Hematopoietic multipotent progenitor cell treated with erythropoietin and hydrocortisone succinate and interleukin-3 and kit ligand, for 6 days (in vitro differentiated cells): ENCODE measurements at regions not wholly inside any gene's neighbourhood (a gene's known extent, or its start where the extent isn't known, plus 50 kb on each side); places are given as distances from the start of the nearest gene placed in this dataset.
"Not testable (repeated sequence)": the region's sequence is repeated elsewhere in the genome, so short reads cannot be mapped to it uniquely, and the experiment has no call there.

Source experiments
- DNase-seq: peaks from one replicate; pipeline ENCODE4 v3.0.0-alpha.2; 2015

GRCh38 chr4:189128341-189128740 is 812.3 kb upstream of the FRG1 start:
- no peak for DNase-seq

GRCh38 chr4:189129044-189129694 is 811.5 kb upstream of the FRG1 start:
- DNase-seq, result no peak

DNA sequence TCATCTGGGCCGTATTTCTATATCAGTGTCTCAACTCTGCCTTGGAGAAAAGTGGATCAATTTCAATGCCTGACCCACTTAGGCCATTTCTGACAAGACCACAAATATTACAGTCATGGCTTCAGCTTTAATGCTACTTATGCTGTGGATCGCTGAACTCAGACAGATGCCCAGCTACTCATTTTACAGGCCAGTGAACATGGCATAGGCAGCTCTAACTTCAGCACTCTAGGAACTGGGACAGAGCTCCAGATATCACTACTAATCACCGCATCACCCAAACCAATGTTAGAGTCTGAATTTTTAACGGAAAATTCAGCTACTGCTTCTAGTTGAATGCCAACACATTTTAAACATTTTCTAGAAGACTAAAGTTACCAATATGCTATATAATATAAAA is 809.6 kb upstream of the FRG1 start:
- DNase-seq, result no peak

DNA sequence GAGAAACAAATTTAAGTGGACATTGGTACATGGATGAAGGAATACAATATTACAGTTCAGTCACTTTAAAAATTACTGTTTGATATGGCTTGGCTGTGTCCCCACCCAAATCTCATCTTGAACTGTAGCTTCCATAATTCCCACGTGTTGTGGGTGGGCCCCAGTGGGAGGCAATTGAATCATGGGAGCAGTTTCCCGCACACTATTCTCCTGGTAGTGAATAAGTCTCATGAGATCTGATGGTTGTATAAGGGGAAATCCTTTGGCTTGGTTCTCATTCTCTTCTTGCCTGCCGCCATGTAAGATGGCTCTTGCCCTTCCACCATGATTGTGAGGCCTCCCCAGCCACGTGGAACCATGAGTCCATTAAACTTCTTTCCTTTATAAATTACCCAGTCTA is 804.2 kb upstream of the FRG1 start:
- no peak for DNase-seq

DNA sequence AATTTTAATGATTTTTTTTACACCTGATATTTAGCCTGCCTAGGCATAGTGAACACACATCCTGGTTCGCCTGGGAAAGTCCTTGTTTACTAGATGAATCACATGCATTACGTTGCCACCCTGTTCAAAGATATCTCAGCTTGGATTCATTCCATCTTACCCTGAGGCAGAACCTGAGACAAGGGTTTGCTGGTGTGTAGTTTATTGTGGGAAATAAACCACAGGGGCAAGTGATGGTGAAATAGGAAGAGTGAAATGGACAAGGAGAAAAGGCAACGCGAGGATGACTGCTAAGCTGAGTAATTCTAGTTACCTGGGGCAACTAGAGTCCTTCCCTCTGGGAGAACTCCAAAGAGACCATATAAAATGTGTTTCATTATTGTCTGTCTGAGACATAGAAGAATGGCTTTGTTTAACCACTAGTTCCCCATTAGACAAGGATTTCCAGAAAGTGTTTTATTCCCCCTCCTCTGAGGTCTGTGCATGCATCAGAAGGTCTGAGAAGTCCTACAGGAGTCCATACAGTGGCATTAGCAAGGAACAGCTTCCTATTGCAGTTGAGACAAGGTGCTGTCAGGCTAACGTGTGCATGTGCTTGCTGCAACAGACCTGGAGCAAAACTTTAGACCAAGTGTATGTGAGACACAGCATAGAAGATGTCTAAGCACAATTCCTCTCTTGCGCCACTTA is 797.3 kb upstream of the FRG1 start:
- no peak for DNase-seq

- no peak for DNase-seq
Observed at GRCh38 chr4:189147005-189147929, 793.4 kb upstream of the FRG1 start.

- DNase-seq, result not testable (repeated sequence)
Observed at GRCh38 chr4:189155083-189155482, 785.6 kb upstream of the FRG1 start.

GRCh38 chr4:189162073-189162789 is 778.4 kb upstream of the FRG1 start:
- no peak for DNase-seq

DNA sequence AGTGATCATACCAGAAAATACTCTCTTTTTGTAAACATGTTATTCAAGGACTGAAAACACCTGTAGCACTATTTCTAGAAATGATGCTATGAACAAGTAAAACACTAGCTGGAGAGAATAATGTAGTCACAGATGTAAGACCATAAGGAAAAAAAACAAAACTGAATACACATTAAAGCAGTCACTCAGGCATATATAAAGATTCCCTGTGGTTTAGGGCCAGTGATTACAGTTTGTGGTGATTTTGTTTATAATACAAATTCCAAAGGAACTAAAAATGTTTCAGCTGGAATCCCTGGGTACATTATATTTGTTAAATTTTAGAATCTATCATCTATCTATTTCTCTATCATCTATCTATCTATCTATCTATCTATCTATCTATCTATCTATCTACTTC is 777.8 kb upstream of the FRG1 start:
- DNase-seq, result no peak

DNA sequence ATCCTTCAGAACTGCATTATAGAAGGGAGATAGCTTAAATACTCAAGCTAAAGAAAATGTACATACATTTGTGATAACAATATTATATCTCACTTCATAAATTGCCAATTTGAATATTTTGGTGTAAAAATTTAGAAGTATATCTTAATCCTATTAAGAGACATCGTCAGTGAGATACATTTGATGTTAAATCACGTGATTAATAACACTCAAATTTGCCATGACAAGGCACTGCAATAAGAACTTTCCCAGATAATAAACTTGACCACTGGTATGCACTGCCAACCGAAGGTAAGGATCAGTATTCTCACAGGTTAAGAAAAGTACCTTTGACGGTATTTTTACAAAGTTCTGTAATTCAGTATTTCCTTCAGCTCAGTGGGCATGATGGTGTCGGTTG is 764.7 kb upstream of the FRG1 start:
- DNase-seq, result no peak

DNA sequence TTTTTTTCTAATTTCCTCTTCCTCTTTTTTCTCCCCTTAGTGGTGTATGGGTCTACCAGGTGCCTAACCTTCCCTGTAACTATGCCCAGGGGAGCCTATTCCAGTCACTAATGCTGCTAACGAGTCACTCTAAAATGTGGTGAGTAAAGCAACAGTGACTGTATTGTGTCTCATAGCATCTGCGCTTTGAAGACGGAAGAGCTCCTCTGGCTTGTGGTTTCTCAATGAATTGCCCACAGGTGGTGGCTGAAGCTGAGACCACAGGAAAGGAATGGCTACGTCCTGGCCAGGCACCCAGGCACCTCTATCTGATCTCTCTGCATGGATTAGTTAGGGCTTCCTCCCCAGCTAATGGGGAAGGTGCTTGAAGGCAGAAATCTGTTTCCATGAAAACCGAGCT is 763.5 kb upstream of the FRG1 start:
- no peak for DNase-seq

DNA sequence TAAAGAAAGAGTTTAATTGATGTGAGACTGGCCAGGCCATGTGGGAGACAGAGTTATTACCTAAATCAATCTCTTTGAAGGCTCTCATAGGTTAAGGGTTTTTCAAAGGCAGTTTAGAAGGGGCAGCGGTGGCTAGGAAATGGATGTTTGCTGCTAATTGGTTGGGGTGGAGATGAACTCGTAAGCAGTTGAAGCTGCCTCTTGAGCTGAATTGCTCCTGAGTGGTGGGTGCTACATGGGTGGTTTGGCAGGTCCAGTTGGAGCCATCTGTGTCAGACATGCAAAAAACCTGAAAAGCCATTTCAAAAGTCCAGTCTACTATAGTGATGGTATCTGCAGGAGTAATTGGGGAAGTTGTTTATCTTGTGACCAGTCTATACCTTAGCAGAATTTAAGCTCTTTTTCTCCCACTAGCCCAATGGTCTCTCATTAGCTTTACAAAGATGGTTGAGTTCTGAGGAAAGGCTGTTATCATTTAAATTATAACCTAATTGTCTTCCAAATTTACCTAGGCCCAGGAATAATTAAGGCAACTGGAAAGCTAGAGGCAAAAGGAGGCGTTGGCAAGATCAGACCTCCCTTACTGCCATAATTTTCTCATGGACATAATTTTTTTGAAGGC is 762.4 kb upstream of the FRG1 start:
- no peak for DNase-seq

- no peak for DNase-seq
Observed at GRCh38 chr4:189185810-189186432, 754.8 kb upstream of the FRG1 start.

DNA sequence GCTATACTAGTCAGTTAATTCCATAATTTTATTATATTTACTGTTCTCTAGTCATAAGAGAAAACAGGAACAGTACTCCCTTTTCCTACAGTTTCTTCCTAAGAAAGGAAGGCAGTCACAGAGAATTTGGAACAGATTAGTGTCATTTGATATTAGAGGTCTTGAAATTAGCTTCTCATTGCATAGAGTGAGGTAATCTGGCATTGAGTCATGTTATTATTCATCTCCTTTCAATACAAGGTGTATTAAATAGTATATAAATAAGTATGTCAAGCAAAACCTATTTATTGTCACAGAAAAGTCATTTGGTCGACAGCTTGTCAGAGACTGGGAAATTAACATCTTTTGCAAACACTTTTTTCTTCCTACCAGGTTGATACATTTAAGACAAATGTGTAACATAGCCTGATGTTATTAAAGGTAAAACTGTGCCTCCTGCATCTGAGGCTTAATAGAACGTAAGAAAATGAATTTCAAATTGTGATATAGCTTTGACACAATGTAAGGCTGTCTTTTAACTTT is 753.1 kb upstream of the FRG1 start:
- DNase-seq, result no peak

- no peak for DNase-seq
Observed at GRCh38 chr4:189198624-189199023, 742.0 kb upstream of the FRG1 start.

GRCh38 chr4:189200353-189200752 is 740.3 kb upstream of the FRG1 start:
- DNase-seq, result no peak

- DNase-seq, result peak; percentile 61
Observed at GRCh38 chr4:189202182-189202868, 738.3 kb upstream of the FRG1 start.

- DNase-seq, result no peak
Observed at GRCh38 chr4:189202869-189203271, 737.8 kb upstream of the FRG1 start.

DNA sequence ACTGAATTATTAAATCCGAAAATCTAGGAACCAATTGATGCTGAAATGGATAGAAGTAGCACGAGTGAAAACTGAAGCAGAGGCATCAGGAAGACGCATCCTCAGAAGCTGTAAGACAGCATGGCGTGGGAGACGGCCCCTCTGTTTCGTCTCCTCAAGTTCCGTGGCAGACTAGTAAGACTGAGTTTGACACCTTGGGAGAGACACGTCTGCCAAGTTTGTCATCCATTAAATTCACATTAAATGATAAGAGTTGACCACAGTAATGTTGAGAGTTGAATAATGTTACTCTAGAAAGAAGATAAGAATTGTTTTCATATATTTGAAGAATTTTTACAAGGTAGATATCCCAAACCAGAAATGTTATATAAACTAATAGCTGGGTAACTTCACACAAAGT is 736.1 kb upstream of the FRG1 start:
- DNase-seq, result no peak

DNA sequence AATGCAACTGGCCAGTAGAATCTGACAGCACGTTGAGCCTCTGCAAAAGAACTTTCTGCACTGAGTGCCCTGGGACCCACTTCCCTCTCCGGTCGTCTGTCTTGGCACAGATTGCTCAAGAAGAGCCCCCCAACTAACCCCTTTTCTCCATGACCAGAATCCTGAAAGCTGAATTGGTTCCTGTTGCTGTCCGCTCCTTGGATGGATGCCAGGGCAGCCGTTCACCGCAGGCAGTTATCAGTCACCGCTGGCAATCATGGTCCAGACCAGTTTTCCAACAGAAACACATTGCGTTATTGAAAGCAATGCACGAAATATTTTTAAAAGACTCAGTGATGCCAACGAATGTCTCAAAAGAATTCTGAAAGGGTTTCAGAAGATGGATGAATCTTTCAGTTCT is 733.7 kb upstream of the FRG1 start:
- no peak for DNase-seq

GRCh38 chr4:189207872-189208271 is 732.8 kb upstream of the FRG1 start:
- DNase-seq, result no peak
